OCI-M2 (cell line): ENCODE measurements at regions not wholly inside any gene's neighbourhood (a gene's known extent, or its start where the extent isn't known, plus 50 kb on each side); places are given as distances from the start of the nearest gene placed in this dataset.

Experiments used
- DNase-seq: peaks from one replicate; lab custom pipeline; 2025; ENCODE audit not compliant: unreplicated experiment; lab: John Stamatoyannopoulos, UW

GRCh38 chr2:145601361-145601925 is 1081.5 kb upstream of the ZEB2 start:
- DNase-seq = no peak

DNA sequence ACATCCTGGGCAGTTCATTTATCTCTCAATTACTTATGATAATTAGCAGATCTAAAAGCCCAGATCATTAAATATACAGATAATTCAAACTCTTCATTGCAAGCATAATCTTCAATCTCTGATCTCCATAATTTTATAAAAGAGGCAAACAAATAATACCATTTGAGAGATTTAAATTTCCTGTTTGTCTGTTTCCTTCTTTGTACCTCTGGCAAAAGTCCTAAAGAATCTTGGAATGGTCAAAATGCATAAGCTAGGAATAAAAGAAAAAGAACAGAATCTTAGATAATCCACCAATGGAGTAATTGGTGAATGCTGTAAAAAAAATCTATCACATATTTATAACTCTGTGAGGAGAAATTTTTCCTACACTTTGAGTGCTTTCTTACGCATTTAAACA is 1080.9 kb upstream of the ZEB2 start:
- no peak for DNase-seq

- DNase-seq = no peak
Measured at GRCh38 chr2:145599756-145600155, 1079.8 kb upstream of the ZEB2 start.

- no peak for DNase-seq
Measured at GRCh38 chr2:145598434-145598833, 1078.5 kb upstream of the ZEB2 start.

GRCh38 chr2:145597809-145598208 is 1077.9 kb upstream of the ZEB2 start:
- DNase-seq = no peak

DNA sequence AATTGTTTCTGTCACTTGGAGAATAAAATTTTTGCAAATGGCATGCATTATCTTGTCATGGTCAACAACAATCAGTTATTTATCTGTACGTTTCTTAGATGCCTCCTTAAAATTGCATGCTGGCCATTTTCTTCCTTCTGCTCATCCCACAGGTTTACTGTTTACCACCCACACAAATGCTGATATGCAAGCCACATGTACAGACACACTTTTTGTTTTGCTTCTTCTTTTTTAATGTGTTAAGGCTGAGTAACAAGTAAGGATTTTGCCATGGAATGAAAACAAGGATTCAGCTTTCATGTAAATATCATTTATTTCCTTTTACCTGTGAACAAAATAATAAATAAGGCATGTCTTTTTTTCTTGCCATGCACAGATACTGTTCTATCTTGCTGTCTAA is 1077.1 kb upstream of the ZEB2 start:
- DNase-seq = no peak

DNA sequence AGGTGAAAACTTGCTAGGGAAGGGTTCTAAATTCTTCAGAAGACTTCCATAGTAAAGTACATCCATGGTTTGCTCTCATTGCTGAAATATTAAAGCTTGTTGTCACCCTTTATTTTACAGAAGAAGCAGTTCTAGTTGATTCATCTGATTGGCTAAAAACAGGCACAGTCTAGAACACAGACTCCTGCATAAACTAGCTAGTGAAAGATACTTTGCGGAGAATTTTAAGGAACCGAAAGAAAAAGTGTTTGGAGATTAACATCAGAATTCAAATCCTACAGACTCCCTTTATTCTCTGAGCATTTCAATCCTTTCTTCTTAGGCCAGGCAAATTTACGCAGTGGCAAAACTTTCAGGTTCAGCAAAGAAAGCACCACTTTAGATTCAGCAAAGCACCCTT is 1076.5 kb upstream of the ZEB2 start:
- no peak for DNase-seq

DNA sequence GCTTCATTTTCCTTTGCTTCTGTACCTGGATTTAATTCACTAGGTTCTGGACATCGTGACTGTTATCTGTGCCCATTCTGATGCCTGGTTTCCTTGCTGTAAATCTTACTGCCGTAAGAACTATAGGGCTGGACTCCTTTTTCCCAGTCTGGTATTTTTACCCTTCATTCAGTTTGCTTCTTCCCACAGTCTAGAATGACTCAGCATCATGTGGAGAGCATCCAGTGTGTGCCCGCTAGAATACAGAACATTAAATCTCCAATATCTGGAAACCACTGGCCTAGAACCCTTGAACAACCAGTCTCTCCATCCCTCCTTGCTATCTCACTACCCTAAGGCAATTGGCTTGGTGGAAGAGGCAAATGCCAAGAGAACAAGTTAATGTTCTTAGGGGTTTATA is 1075.4 kb upstream of the ZEB2 start:
- DNase-seq = no peak

DNA sequence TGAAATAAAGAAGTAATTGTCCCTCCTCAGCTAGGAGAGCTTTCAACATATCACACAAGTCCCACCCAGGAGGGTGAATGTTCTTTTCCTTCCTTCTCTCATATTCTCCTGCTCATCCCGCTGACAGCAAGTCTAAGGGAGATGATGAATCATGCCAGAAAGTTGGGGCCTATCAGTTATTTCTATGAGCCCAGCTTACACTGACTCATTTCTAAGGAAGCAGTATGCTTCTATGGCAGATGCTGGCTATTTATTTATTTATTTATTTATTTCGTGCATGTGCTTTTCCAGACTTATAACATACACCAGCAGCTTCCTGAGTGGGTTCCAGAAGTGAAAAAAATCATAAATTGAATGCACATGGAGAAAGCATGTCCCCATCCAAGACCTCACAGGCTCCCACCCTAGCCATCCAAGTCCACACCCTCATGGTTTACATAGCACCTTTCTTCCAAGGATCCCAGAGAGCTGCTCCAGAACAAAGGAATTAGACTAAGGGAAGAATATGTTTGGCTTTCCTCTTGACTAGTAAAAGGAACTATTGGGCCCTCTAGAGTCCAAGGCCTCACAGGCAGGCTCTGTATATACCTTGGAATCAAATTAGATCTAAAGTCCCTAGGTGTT is 1074.2 kb upstream of the ZEB2 start:
- DNase-seq = no peak

GRCh38 chr2:145593280-145593679 is 1073.4 kb upstream of the ZEB2 start:
- DNase-seq = no peak

- no peak for DNase-seq
Measured at GRCh38 chr2:145592361-145592760, 1072.4 kb upstream of the ZEB2 start.

DNA sequence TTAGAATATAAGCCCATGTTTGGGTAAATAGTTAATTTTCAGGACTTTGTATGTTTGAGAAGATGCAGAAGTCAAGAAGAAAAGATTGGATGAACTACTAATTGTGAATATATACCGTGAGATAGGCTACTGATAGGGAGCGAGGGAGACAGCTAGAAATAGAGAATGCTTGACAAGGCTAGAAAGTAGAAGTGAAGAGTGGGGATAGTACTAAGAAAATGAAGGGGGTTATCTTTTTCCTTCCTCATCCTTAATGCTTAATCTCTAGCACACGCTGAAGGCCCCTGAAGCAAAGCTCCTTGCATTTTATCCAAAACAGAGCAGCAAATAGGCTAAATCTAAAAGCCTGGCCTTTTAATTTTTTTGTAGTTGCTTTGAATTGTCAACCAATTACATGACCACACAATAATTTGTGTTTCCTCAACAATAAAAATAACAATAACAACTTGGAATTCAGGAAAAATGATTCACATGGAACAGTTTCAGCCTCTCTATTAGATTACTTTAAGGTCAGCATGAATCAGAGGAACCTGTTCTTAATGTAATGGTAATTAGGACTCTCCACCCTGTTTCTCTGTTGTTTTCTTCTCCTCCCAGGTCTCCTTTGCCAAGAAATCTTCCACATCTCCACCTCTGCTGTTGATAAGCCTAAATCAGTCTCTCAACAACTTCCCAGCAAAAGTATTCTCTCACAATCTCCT is 1071.3 kb upstream of the ZEB2 start:
- DNase-seq = no peak

- DNase-seq = no peak
Measured at GRCh38 chr2:145587922-145588321, 1068.0 kb upstream of the ZEB2 start.

DNA sequence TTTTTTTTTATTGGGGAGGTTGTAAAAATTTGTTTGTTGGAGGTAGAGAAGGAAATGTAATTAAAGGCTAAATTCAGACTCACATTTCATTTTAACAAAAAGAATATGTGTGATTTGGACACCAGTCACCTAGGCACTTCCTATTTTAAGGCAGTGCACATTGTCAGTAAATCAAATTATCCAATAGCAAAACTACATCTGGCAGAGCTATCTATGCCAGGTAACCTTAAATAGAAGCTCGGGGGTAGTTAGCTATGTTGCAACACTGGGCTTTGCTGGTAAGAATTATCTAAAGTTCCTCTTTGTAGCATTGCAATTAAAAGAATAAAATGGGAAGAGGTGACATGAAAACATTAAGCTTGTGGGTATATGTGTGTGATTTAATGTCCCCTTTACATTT is 1064.4 kb upstream of the ZEB2 start:
- DNase-seq = no peak

DNA sequence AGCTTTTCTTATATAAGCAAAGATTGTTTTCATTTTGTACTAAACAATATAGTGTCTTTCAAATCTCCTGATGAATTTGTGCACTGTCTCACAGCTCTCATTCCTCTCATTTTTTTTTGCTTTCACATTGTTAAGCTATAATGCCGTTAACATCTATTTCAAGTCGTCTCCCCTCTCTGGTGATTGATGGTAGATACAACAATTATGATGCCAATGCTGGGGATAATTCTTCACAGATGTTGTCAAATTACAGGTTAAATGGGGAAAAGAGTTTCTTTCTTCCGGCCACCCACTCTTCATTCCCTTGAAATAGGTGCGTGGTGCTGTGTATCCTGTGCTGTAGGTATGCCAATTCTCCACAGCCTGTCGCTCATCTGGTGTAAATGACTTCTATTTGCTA is 1053.7 kb upstream of the ZEB2 start:
- no peak for DNase-seq

GRCh38 chr2:145572238-145572637 is 1052.3 kb upstream of the ZEB2 start:
- no peak for DNase-seq

DNA sequence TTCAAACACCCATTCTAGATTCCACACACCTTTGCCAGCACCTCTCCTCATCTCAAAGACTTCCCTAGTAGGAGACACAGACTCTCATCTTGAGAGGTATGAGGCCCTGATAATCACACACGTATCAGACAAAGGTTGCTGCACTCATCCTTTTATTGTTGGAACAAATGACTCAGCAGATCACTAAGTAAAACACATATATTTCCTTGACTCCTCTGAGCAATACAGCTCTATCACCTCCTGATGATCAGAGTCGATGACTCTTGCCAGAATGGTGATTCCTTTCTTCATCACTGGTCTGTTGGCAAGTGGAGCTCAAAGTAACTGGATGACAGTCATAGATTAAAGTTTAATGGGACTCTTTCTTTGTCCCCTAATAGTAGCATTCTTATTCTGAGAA is 1049.2 kb upstream of the ZEB2 start:
- DNase-seq = no peak

DNA sequence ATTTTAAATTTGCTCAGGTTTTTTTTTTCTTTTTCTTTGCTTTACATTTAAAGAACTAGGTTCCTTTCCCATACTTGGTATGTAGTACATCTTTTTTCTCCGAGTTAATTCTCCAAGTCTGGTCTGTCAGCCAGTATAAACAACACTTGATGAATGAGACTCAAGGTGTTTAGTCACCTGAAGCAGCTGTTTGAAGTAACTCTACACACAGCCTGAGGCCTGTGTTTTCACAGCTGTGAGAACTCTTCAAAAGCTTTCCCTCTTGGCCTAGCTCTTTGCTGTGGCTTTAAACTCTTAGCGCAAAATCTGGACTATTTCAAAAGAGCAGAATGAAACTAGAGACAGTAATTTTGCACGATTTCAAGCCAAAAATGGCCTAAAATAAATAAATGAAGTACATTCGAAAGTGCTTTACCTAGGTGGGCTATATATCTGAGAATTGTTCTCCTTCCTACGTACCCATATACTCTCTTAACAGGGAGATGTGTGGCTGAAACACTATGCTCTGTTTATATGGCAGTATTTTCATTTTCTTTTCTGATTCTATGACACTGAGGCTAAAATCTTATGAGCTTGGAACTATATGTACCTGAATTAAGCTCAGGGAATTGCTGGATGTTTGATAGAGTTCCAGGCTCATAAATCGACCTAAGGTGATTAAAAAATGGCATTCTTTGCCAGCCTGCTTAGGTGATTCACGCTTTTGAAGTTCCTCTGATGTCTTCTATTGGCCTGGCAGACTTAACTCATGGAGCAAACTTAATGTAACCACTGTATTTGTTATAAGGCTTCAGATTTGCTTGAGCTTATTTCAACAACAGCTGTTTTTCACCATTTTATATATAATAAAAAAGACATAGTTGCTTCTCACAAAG is 1044.1 kb upstream of the ZEB2 start:
- DNase-seq = no peak

- DNase-seq = no peak
Measured at GRCh38 chr2:145561152-145561551, 1041.2 kb upstream of the ZEB2 start.

DNA sequence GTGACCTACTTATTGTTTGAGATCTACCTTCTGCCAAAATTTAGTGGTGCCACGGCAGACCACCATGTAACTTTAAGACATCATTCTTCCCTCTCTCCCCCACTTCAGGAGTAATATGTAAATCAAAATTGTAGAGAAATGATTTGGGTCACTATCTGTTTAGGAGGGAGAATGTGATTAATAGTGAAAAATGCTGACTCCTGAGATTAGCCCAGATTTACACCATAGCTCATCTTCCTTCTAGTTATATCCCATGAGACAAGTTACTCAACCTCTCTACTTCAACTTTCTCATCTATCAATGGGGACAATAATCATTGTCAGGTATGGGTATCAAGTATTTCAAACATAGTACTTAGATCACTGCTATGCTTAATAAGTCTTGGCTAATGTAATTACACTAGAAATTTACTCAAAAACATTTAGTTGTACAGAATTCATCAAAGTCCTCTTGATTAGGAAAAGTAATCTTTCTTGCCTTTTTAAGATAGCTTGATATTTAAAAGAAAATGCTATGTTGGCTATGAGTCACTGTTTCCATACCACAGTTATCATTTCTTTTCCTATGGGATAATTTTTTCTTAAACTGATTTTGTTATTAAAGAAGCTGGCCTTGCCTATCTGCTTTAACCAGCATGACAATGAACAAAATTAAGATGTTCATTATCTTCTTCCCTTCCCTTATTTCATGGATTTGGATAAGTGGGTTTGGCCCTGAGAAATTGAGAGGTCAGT is 1038.9 kb upstream of the ZEB2 start:
- no peak for DNase-seq

- DNase-seq = no peak
Measured at GRCh38 chr2:145555360-145555759, 1035.4 kb upstream of the ZEB2 start.
